PC-3 (cell line): ENCODE measurements at regions not wholly inside any gene's neighbourhood (a gene's known extent, or its start where the extent isn't known, plus 50 kb on each side); places are given as distances from the start of the nearest gene placed in this dataset.

Experiments used
- ATAC-seq: fragments of 200-7000 bp; cut with Tn5 transposase; 2 replicates; pipeline ENCODE4 v1.9.1; 2020; ENCODE audit warnings: mild to moderate bottlenecking, moderate library complexity
- BruUV-seq: library from RNA; stranded (reverse); fragments of 400-500 nt; replicated peaks from 2 replicates; lab custom pipeline; 2021; lab: Mats Ljungman, UMichigan
- CTCF ChIA-PET: fragments of 300-600 bp; sonication (Branson Sonifier 250); formaldehyde crosslinking; loops from one replicate; lab custom pipeline; 2022; ENCODE audit warnings: antibody characterized with exemption; lab: Charles Lee
- POLR2A ChIA-PET: fragments of 300-600 bp; sonication (Branson Sonifier 250); formaldehyde crosslinking; loops from one replicate; lab custom pipeline; 2022; ENCODE audit warnings: antibody characterized with exemption; ENCODE audit not compliant: unreplicated experiment; lab: Charles Lee
- DNase-seq: peaks from one replicate; pipeline ENCODE4 v3.0.0-alpha.2; 2015
- H2AFZ ChIP-seq: fragments of 300-600 bp; sonication (generic); 2 replicates; pipeline ENCODE4 v1.6.0; 2016; ENCODE audit warnings: antibody characterized with exemption, low read length
- H3F3A ChIP-seq: fragments of 300-600 bp; sonication (generic); one replicate; pipeline ENCODE4 v1.6.0; 2017; ENCODE audit warnings: antibody characterized with exemption, low read length, control low read depth, mild to moderate bottlenecking; ENCODE audit not compliant: unreplicated experiment
- H3K27ac ChIP-seq: fragments of 300-600 bp; sonication (generic); 2 replicates; pipeline ENCODE4 v1.5.1; 2016; ENCODE audit warnings: mild to moderate bottlenecking, low read length
- H3K27me3 ChIP-seq: fragments of 300-600 bp; sonication (generic); 2 replicates; pipeline ENCODE4 v1.6.1; 2016; ENCODE audit warnings: low read length, mixed read lengths
- H3K36me3 ChIP-seq: fragments of 300-600 bp; sonication (generic); 2 replicates; pipeline ENCODE4 v1.6.1; 2016; ENCODE audit warnings: low read depth, mixed run types, low read length, mixed read lengths
- H3K4me1 ChIP-seq: fragments of 300-600 bp; sonication (generic); 2 replicates; pipeline ENCODE4 v1.5.1; 2016; ENCODE audit warnings: low read length; ENCODE audit not compliant: insufficient read depth
- H3K4me2 ChIP-seq: fragments of 300-600 bp; sonication (generic); 2 replicates; pipeline ENCODE4 v1.6.0; 2016; ENCODE audit warnings: low read length
- H3K4me3 ChIP-seq: fragments of 300-600 bp; sonication (generic); 2 replicates; pipeline ENCODE4 v1.5.1; 2016; ENCODE audit warnings: mild to moderate bottlenecking, low read length, mixed read lengths
- H3K79me2 ChIP-seq: fragments of 300-600 bp; sonication (generic); 2 replicates; pipeline ENCODE4 v1.6.1; 2017; ENCODE audit warnings: low read length, mixed read lengths
- H3K9ac ChIP-seq: fragments of 300-600 bp; sonication (generic); 2 replicates; pipeline ENCODE4 v1.6.0; 2016; ENCODE audit warnings: mild to moderate bottlenecking, low read length
- H3K9me2 ChIP-seq: fragments of 300-600 bp; sonication (generic); replicated peaks from 2 replicates; pipeline ENCODE4 v1.6.1; 2016; ENCODE audit warnings: mixed run types, low read length, mixed read lengths
- H3K9me3 ChIP-seq: fragments of 300-600 bp; sonication (generic); 2 replicates; pipeline ENCODE4 v1.6.1; 2016; ENCODE audit warnings: low read length, mixed read lengths
- H4K20me1 ChIP-seq: fragments of 300-600 bp; sonication (generic); 2 replicates; pipeline ENCODE4 v1.6.1; 2016; ENCODE audit warnings: low read length, mixed read lengths
- CTCF ChIP-seq: fragments of 300-600 bp; sonication (generic); conservative IDR thresholded peaks from 2 replicates; pipeline ENCODE4 v1.5.1; 2017; ENCODE audit warnings: antibody characterized with exemption, low read depth, mild to moderate bottlenecking, low read length
- EZH2 ChIP-seq: fragments of 300-600 bp; sonication (generic); IDR thresholded peaks from one replicate; pipeline ENCODE4 v1.6.1; 2017; ENCODE audit warnings: antibody characterized with exemption, mild to moderate bottlenecking, low read length; ENCODE audit not compliant: unreplicated experiment
- EZH2phosphoT487 ChIP-seq: fragments of 300-600 bp; sonication (generic); IDR thresholded peaks from 2 replicates; pipeline ENCODE4 v1.6.1; 2018; ENCODE audit warnings: mild to moderate bottlenecking, antibody characterized with exemption, low read length, borderline replicate concordance
- intact Hi-C: fragments of 100-400 bp; cut with micrococcal nuclease; formaldehyde crosslinking; loops from 2 replicates; pipeline ENCODE4 v1.9.0; 2023

GRCh38 chr14:98612434-98613200, 659.4 kb downstream of the BCL11B start:
- no peaks in the 10 kb centered on the region for H3K79me2 ChIP-seq
- H2AFZ ChIP-seq = no peak overlapping the region
- H3K9me3 ChIP-seq = 0 out of 2 replicates have a peak, but pooled peaks cover 3% of the 10 kb centered on the region
- no peak overlapping the region for H3K9ac ChIP-seq
- no peaks in the 10 kb centered on the region for H3K27me3 ChIP-seq
- no peak overlapping the region for H3K4me2 ChIP-seq
- H3K4me1 ChIP-seq = no peaks in the 10 kb centered on the region
- ATAC-seq = no peak
- no TSS peak for BruUV-seq
- DNase-seq = no peak
- no peak overlapping the region for H3K27ac ChIP-seq
- H3K36me3 ChIP-seq = no peaks in the 10 kb centered on the region
- H3F3A ChIP-seq = no peaks in the 10 kb centered on the region
- ChIA-PET POLR2A (no interaction called here), CTCF (no interaction called here)
- intact Hi-C loops = no loop called here
- TF ChIP-seq CTCF (no peak), EZH2phosphoT487 (no peak)
- H3K9me2 ChIP-seq = no peaks in the 10 kb centered on the region
- H3K4me3 ChIP-seq = no peak overlapping the region
- no peaks in the 10 kb centered on the region for H4K20me1 ChIP-seq

- no peaks in the 10 kb centered on the region for H3K79me2 ChIP-seq
- DNase-seq = no peak
- no peaks in the 10 kb centered on the region for H4K20me1 ChIP-seq
- H2AFZ ChIP-seq = no peak overlapping the region
- no peak overlapping the region for H3K9ac ChIP-seq
- 0 out of 2 replicates have a peak, but pooled peaks cover 6% of the 10 kb centered on the region for H3K9me3 ChIP-seq
- no peak overlapping the region for H3K27ac ChIP-seq
- H3K4me1 ChIP-seq = no peaks in the 10 kb centered on the region
- H3K4me2 ChIP-seq = no peak overlapping the region
- ATAC-seq = no peak
- POLR2A ChIA-PET = no interaction called here
- no peak for TF ChIP-seq EZH2phosphoT487
- TF ChIP-seq CTCF = no peak
- no peak for TF ChIP-seq EZH2
- no peaks in the 10 kb centered on the region for H3K9me2 ChIP-seq
- BruUV-seq = no TSS peak
- H3F3A ChIP-seq = no peaks in the 10 kb centered on the region
- intact Hi-C loops = no loop called here
- H3K36me3 ChIP-seq = no peaks in the 10 kb centered on the region
- CTCF ChIA-PET = no interaction called here
- H3K4me3 ChIP-seq = no peak overlapping the region
- H3K27me3 ChIP-seq = no peaks in the 10 kb centered on the region
These were observed 657.3 kb downstream of the BCL11B start for GRCh38 chr14:98614741-98615140.
